AG10803 (cell line): ENCODE measurements at regions not wholly inside any gene's neighbourhood (a gene's known extent, or its start where the extent isn't known, plus 50 kb on each side); places are given as distances from the start of the nearest gene placed in this dataset.

Source experiments
- DNase-seq: peaks from one replicate; pipeline ENCODE4 v3.0.0; 2010; ENCODE audit warnings: low read depth
- H3K4me3 ChIP-seq: 2 replicates; pipeline ENCODE4 v1.5.1; 2011; ENCODE audit warnings: mild to moderate bottlenecking, low read length, control low read depth
- TF ChIP-seq, protein P1 (sequence below): conservative IDR thresholded peaks from 2 replicates; pipeline ENCODE4 v1.5.1; 2011; ENCODE audit warnings: mild to moderate bottlenecking, low read length, control low read depth, inconsistent platforms

DNA sequence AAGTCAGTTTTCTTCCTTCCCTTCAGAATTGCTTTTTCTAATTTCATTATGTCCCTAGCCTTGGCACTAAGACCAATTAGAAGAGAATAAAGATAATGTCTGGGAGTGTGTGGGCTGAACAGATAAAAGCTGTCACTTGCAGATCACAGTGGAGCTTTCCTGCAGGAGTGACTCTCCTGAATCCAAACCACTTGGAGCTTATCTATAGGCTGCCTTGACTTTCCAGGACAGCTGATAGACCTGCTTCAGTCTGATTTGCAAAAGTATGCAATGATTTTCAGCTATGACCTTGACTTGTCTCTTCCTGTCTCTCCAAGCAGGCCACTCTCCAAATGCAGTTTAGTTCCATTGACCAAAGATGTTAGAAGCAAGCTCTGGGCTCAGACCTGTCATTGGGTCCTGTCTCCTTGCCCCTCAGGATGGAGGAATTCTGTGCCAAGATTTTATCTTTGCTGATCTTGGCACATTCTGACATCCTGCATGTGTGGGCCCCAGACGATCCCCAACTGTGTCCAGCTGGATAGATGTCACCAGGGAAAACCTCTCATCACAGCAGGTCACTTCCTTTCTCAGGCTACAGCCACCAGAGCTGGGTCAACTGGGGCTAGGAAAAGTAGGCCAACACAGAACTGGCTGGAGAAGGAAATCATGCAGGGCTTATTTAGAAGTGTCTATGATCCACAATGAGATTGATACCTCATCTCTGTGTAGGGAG lies 120.9 kb upstream of the ZNF438 start:
- TF ChIP-seq, protein P1, sequence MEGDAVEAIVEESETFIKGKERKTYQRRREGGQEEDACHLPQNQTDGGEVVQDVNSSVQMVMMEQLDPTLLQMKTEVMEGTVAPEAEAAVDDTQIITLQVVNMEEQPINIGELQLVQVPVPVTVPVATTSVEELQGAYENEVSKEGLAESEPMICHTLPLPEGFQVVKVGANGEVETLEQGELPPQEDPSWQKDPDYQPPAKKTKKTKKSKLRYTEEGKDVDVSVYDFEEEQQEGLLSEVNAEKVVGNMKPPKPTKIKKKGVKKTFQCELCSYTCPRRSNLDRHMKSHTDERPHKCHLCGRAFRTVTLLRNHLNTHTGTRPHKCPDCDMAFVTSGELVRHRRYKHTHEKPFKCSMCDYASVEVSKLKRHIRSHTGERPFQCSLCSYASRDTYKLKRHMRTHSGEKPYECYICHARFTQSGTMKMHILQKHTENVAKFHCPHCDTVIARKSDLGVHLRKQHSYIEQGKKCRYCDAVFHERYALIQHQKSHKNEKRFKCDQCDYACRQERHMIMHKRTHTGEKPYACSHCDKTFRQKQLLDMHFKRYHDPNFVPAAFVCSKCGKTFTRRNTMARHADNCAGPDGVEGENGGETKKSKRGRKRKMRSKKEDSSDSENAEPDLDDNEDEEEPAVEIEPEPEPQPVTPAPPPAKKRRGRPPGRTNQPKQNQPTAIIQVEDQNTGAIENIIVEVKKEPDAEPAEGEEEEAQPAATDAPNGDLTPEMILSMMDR, result no peak
- H3K4me3 ChIP-seq, result no peak overlapping the region
- no peak for DNase-seq

DNA sequence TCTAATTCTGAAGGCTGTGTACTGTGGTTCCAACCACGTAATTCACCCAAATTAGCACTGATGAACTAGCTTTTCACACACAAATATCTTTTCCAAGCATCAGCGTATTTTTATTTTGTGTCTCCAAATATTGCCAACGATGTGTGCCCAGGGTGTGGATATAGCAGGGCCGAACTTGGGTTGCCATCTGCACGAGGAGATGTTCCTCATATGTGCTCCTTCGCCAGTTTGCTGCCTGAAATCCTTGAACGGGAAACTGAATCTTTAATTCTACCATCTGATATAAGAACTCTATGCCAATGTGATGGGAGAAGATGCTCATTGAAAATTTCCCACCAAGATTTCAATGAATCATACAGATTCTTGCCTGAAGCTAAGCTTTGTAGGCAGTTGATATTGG lies 121.5 kb upstream of the ZNF438 start:
- TF ChIP-seq, protein P1, result no peak
- DNase-seq, result no peak
- no peak overlapping the region for H3K4me3 ChIP-seq

DNA sequence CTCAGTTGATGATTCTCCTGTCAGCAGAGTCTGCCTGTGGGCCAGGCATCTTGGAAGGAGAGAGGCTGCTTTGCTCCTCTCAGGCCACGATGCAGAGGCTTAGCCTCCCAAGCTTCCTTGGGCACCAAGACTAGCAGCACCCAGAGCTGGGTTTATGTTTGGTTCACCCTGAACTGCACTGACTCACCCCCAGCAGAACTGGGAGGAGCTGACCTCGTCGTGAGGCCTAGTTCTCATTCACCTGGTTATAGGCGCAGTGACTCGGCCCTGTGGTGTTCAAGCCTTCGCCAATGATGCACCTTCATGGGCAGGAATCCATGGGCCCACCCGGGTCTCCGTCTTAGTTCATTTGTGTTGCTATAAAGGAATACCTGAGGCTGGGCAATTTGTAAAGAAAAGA lies 122.0 kb upstream of the ZNF438 start:
- TF ChIP-seq, protein P1, result no peak
- H3K4me3 ChIP-seq, result no peak overlapping the region
- no peak for DNase-seq

DNA sequence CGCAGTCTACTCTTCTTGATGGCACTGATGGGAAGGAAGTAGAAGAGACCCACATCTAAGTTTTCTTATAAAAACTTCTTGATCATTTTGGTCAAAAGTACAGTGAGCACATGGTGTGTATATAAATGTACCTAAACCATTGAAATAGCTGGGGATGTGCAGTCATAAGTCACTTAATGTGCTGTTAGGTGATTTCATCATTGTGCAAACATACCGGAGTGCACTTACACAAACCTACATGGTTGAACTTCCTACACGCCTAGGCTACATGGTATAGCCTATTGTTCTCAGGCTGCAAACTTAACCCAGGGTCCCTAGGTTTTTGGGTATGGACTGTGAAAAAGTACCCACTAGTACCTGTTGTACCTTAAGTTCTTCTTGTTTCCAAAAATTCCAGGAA lies 123.3 kb upstream of the ZNF438 start:
- TF ChIP-seq, protein P1, result no peak
- DNase-seq, result no peak
- no peak overlapping the region for H3K4me3 ChIP-seq

DNA sequence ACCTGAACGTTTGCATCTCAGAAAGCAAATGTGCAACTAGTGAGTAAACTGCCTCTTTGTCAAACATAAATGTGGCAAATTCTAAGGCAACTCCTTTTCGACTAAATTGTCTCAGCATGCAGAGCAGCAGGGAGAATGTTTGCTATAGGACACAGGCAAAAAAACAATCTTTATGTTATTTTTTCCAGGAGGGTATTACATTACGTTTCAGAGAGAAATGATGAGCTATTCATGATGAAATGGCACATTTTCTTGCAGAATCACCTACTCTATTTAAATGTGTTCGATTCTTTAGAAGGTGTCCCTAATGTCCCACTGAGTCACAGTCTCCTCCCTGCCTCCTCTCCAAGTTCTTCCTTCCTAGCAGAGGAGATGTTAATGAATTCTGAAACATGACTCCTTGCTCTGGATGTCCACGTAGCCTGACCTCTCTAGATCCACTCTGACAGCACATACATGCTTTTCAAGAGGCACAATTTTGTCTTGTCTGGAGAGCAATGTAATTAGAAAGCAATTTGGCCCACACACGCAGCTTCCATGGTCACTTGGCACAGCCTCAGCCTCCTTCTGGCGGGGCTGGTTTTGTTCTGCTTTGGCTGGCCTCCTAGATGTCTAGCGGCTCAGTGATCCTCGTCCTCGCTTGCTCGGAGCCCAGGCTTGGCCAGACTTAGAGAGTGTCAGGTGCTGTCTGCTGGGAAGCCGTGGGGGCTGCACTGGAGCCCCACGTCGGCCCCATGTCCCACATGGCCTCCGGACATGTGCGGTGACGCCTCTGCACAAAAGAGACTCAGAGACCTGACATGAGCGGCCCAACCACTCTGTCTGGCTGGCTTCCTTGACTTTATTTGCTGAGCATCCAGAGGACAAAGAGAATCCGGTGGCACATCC lies 125.7 kb upstream of the ZNF438 start:
- no peak overlapping the region; the same call in 1 of the 2 replicates for H3K4me3 ChIP-seq
- DNase-seq, result peak; percentile 88
- TF ChIP-seq, protein P1, result no peak

DNA sequence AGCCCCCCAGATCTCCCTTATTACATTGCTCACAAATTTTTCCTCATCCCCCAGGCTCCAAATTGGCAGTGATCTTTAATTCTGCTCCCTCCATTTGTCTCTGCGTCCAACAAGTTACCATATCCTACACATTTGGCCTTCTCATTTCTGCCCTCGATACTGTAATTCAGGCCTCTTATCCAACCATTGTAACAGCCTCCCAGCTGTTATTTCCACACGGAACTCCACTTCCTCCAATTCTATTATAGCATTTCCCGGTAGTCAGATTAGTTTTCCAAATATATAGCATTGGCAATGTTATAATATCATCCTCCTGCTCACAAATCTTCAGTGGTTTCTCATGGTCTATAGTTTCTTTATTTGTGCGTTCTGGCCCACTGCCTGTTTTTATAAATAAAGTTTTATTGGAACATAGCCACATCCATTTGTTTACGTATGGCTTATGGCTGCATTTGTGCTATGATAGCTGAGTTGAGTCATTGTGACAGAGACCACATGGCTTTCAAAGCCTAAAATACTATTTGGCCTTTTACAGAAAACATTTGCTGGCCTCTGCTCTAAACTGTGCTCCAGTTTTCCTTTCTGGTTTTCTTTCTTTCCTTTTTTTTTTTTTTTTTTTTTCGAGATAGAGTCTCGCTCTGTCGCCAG lies 126.5 kb upstream of the ZNF438 start:
- TF ChIP-seq, protein P1, result no peak

More for the DNA sequence above, 126.5 kb upstream of the ZNF438 start:
- no peak for DNase-seq
- no peak overlapping the region for H3K4me3 ChIP-seq
